ENCODE measurements at regions not wholly inside any gene's neighbourhood (a gene's known extent, or its start where the extent isn't known, plus 50 kb on each side); places are given as distances from the start of the nearest gene placed in this dataset.
A peak's percentile ranks its signal among the peaks of the same experiment; 100 is the strongest.

DNA sequence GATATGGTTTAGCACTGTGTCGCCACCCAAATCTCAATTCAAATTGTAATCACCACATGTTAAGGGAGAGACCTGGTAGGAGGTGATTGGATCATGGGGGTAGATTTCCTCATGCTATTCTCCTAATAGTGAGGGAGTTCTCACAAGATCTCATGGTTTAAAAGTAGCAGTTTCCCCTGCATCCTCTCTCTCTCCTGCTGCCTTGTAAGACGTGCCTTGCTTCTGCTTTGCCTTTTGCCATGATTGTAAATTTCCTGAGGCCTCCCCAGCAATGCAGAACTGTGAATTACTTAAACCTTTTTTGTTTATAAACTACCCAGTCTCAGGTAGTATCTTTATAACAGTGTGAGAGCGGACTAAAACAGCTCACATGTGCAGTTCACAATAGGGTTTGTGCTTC, 1668.7 kb upstream of the RAG2 start:
- no peaks in the 10 kb centered on the region for H3K27me3 ChIP-seq (ENCODE audit: insufficient read depth, low read depth, low read length)
- no peaks in the 10 kb centered on the region for H3K9me2 ChIP-seq (ENCODE audit: insufficient read depth, low read length)
- no peaks in the 10 kb centered on the region for H3F3A ChIP-seq (ENCODE audit: insufficient read depth, low read length, poor library complexity, severe bottlenecking)
- no peak overlapping the region for H3K4me3 ChIP-seq (ENCODE audit: low read length)
- TF ChIP-seq EP300 (conservative IDR thresholded peaks at IDR 0.05; ENCODE audit: poor library complexity, severe bottlenecking) (no peak), RAD21 (conservative IDR thresholded peaks at IDR 0.05) (no peak), MXI1 (conservative IDR thresholded peaks at IDR 0.05; ENCODE audit: poor library complexity, severe bottlenecking) (no peak), EZH2 (IDR thresholded peaks at IDR 0.05; ENCODE audit: borderline replicate concordance, insufficient read depth, low read length, poor library complexity, severe bottlenecking) (no peak), SMC3 (conservative IDR thresholded peaks at IDR 0.05; ENCODE audit: poor library complexity) (no peak), POLR2AphosphoS5 (IDR thresholded peaks at IDR 0.05) (no peak), TAF1 (IDR thresholded peaks at IDR 0.05; ENCODE audit: low read depth) (no peak)
- TF ChIP-seq, protein P1, sequence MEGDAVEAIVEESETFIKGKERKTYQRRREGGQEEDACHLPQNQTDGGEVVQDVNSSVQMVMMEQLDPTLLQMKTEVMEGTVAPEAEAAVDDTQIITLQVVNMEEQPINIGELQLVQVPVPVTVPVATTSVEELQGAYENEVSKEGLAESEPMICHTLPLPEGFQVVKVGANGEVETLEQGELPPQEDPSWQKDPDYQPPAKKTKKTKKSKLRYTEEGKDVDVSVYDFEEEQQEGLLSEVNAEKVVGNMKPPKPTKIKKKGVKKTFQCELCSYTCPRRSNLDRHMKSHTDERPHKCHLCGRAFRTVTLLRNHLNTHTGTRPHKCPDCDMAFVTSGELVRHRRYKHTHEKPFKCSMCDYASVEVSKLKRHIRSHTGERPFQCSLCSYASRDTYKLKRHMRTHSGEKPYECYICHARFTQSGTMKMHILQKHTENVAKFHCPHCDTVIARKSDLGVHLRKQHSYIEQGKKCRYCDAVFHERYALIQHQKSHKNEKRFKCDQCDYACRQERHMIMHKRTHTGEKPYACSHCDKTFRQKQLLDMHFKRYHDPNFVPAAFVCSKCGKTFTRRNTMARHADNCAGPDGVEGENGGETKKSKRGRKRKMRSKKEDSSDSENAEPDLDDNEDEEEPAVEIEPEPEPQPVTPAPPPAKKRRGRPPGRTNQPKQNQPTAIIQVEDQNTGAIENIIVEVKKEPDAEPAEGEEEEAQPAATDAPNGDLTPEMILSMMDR (IDR thresholded peaks at IDR 0.05; ENCODE audit: poor library complexity, severe bottlenecking), result no peak
- TF ChIP-seq, protein P2, sequence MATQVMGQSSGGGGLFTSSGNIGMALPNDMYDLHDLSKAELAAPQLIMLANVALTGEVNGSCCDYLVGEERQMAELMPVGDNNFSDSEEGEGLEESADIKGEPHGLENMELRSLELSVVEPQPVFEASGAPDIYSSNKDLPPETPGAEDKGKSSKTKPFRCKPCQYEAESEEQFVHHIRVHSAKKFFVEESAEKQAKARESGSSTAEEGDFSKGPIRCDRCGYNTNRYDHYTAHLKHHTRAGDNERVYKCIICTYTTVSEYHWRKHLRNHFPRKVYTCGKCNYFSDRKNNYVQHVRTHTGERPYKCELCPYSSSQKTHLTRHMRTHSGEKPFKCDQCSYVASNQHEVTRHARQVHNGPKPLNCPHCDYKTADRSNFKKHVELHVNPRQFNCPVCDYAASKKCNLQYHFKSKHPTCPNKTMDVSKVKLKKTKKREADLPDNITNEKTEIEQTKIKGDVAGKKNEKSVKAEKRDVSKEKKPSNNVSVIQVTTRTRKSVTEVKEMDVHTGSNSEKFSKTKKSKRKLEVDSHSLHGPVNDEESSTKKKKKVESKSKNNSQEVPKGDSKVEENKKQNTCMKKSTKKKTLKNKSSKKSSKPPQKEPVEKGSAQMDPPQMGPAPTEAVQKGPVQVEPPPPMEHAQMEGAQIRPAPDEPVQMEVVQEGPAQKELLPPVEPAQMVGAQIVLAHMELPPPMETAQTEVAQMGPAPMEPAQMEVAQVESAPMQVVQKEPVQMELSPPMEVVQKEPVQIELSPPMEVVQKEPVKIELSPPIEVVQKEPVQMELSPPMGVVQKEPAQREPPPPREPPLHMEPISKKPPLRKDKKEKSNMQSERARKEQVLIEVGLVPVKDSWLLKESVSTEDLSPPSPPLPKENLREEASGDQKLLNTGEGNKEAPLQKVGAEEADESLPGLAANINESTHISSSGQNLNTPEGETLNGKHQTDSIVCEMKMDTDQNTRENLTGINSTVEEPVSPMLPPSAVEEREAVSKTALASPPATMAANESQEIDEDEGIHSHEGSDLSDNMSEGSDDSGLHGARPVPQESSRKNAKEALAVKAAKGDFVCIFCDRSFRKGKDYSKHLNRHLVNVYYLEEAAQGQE (IDR thresholded peaks at IDR 0.05; ENCODE audit: borderline replicate concordance), result no peak
- H2AFZ ChIP-seq (ENCODE audit: low read depth, low read length), result no peak overlapping the region
- no peaks in the 10 kb centered on the region for H3K36me3 ChIP-seq (ENCODE audit: insufficient read depth, low read length)
- no peaks in the 10 kb centered on the region for H3K79me2 ChIP-seq (replicated peaks; ENCODE audit: insufficient read depth, low read length)
- H3K9ac ChIP-seq (ENCODE audit: low read length), result no peak overlapping the region
- no peaks in the 10 kb centered on the region for H4K20me1 ChIP-seq (ENCODE audit: insufficient read depth)
- no peaks in the 10 kb centered on the region for H3K9me3 ChIP-seq (ENCODE audit: low read length)
- H3K27ac ChIP-seq (ENCODE audit: low read length), result no peak overlapping the region
- H3K4me2 ChIP-seq (ENCODE audit: low read length), result no peak overlapping the region

GRCh38 chr11:38256436-38256835, 1658.4 kb upstream of the RAG2 start:
- Histone ChIP-seq H3K79me2 (replicated peaks; ENCODE audit: insufficient read depth, low read length) (no peaks in the 10 kb centered on the region), H3F3A (ENCODE audit: insufficient read depth, low read length, poor library complexity, severe bottlenecking) (no peaks in the 10 kb centered on the region), H2AFZ (ENCODE audit: low read depth, low read length) (no peak overlapping the region), H3K4me3 (ENCODE audit: low read length) (no peak overlapping the region), H4K20me1 (ENCODE audit: insufficient read depth) (no peaks in the 10 kb centered on the region), H3K27ac (ENCODE audit: low read length) (peak overlapping the region; percentile 94), H3K4me2 (ENCODE audit: low read length) (no peak overlapping the region), H3K9me3 (ENCODE audit: low read length) (no peaks in the 10 kb centered on the region), H3K9ac (ENCODE audit: low read length) (peak overlapping the region; percentile 14), H3K9me2 (ENCODE audit: insufficient read depth, low read length) (no peaks in the 10 kb centered on the region), H3K36me3 (ENCODE audit: insufficient read depth, low read length) (no peaks in the 10 kb centered on the region), H3K27me3 (ENCODE audit: insufficient read depth, low read depth, low read length) (no peaks in the 10 kb centered on the region)
- TF ChIP-seq, protein P2 (IDR thresholded peaks at IDR 0.05; ENCODE audit: borderline replicate concordance), result no peak
